ENCODE measurements at regions not wholly inside any gene's neighbourhood (a gene's known extent, or its start where the extent isn't known, plus 50 kb on each side); places are given as distances from the start of the nearest gene placed in this dataset.
"Not testable (repeated sequence)": the region's sequence is repeated elsewhere in the genome, so short reads cannot be mapped to it uniquely, and the experiment has no call there.

DNA sequence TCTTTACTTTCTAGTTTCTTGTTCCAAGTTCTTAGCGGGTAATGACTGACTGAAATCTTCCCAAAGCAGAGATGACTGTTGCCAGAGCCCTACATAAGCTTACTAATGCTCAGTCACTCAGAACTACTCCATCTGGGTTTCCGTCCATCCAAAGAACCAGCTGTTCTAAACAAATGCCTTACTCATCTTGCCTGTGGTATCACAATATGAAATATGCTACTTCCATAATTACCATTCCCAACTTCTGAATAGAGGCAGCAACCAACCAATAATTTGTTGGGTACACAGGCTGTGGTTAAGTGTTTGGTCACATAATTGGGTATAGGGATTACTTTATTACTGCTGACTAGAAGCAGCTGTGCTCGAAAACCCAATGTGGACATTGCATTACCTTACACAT, 930.2 kb upstream of the DIAPH2 start:
- no peaks in the 10 kb centered on the region for H3K9me3 ChIP-seq
- TF ChIP-seq POLR2A (IDR thresholded peaks at IDR 0.05) = no peak
- TF ChIP-seq, protein P1, sequence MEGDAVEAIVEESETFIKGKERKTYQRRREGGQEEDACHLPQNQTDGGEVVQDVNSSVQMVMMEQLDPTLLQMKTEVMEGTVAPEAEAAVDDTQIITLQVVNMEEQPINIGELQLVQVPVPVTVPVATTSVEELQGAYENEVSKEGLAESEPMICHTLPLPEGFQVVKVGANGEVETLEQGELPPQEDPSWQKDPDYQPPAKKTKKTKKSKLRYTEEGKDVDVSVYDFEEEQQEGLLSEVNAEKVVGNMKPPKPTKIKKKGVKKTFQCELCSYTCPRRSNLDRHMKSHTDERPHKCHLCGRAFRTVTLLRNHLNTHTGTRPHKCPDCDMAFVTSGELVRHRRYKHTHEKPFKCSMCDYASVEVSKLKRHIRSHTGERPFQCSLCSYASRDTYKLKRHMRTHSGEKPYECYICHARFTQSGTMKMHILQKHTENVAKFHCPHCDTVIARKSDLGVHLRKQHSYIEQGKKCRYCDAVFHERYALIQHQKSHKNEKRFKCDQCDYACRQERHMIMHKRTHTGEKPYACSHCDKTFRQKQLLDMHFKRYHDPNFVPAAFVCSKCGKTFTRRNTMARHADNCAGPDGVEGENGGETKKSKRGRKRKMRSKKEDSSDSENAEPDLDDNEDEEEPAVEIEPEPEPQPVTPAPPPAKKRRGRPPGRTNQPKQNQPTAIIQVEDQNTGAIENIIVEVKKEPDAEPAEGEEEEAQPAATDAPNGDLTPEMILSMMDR (IDR thresholded peaks at IDR 0.05 in 4 of 5, conservative IDR thresholded peaks at IDR 0.05 in 1 of 5) = no peak
- no peaks in the 10 kb centered on the region for H3K36me3 ChIP-seq
- no peak overlapping the region for H3K27ac ChIP-seq
- DNase-seq (no peak), ATAC-seq (no peak)
- no peaks in the 10 kb centered on the region for H3K4me1 ChIP-seq
- in situ Hi-C loops (cut with MboI; ENCODE audit: low sequenced_read_pairs in 4 of 4) = no loop called here
- H3K27me3 ChIP-seq = no peaks in the 10 kb centered on the region
- intact Hi-C loops (cut with DNase I; ENCODE audit: low total_unique reads) = no loop called here
- no peak overlapping the region for H3K4me3 ChIP-seq

DNA sequence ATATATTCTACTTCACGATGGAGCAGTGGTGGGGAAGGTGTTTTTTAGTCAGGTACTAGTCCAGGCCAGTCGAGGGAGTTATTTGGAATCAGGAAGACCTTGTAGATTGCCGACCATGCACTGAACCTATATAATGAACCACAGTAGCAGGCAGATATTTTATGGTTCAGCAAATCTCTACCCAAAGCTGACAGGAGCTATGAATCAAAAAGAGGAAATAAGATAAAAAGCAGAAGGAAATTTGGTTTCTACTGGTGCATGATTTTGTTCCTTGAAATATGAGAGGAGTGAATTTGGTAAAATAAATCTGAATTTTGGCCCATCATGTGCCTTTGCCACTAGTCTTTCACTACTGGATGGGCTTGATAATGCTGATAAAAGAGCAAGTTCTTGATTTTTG, 924.3 kb upstream of the DIAPH2 start:
- Histone ChIP-seq H3K4me1 (no peaks in the 10 kb centered on the region), H3K4me3 (no peak overlapping the region), H3K27ac (no peak overlapping the region), H3K9me3 (no peaks in the 10 kb centered on the region), H3K36me3 (no peaks in the 10 kb centered on the region), H3K27me3 (no peaks in the 10 kb centered on the region)
- in situ Hi-C loops (cut with MboI; ENCODE audit: low sequenced_read_pairs in 4 of 4) (no loop called here), intact Hi-C loops (cut with DNase I; ENCODE audit: low total_unique reads) (no loop called here)
- ATAC-seq = no peak
- no peak for DNase-seq
- no peak for TF ChIP-seq POLR2A (IDR thresholded peaks at IDR 0.05)
- TF ChIP-seq, protein P1 (IDR thresholded peaks at IDR 0.05 in 4 of 5, conservative IDR thresholded peaks at IDR 0.05 in 1 of 5) = no peak

DNA sequence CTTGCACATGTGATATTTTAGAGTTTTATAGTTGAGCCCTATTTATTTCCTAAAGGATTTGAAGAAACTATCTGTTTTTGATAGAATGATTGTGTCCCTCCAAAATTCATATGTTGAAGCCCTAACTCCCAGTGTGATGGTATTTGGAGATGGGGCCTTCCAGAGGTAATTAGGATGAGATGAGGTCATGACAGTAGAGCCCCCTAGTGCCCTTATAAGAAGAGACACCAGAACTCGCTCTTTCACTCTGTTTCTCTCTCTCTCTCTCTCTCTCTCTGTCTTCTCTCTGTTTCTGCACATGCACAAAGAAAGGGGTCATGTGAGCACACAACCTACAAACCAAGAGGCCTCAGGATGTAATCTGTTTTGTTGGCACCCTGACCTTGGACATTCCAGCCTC, 921.9 kb upstream of the DIAPH2 start:
- Histone ChIP-seq H3K9me3 (no peaks in the 10 kb centered on the region), H3K4me1 (no peaks in the 10 kb centered on the region), H3K36me3 (no peaks in the 10 kb centered on the region), H3K4me3 (no peak overlapping the region), H3K27me3 (no peaks in the 10 kb centered on the region), H3K27ac (no peak overlapping the region)
- ATAC-seq = no peak
- in situ Hi-C loops (cut with MboI; ENCODE audit: low sequenced_read_pairs in 4 of 4) = no loop called here
- DNase-seq = no peak
- intact Hi-C loops (cut with DNase I; ENCODE audit: low total_unique reads) = no loop called here
- TF ChIP-seq, protein P1 (IDR thresholded peaks at IDR 0.05 in 4 of 5, conservative IDR thresholded peaks at IDR 0.05 in 1 of 5) = no peak
- no peak for TF ChIP-seq POLR2A (IDR thresholded peaks at IDR 0.05)

DNA sequence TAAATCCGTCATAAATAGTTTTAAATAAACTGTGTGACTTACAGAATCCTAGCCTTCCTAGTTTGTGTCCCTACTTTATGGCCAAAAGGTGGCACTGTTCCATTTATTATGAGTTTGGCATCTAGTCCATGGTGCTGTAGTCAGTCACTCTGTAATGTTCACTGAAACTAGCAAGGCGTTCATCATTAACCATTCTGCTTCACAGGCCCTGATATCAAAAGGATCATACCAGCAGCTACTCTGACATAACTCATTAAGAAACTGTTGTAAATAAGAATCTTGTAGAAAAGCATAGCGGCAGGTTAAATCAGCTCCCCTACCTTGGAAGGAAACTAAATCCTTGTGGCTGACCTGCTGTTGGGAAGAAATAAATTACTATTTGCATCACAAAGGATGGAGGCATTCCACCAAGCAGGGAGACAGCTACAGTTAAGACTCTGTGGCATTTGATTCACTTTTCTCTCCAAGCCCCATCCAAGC, 919.6 kb upstream of the DIAPH2 start:
- in situ Hi-C loops (cut with MboI; ENCODE audit: low sequenced_read_pairs in 4 of 4) = no loop called here
- TF ChIP-seq POLR2A (IDR thresholded peaks at IDR 0.05) = no peak
- TF ChIP-seq, protein P1 (IDR thresholded peaks at IDR 0.05 in 4 of 5, conservative IDR thresholded peaks at IDR 0.05 in 1 of 5) = peak in 1 of 5 experiments; percentile 40
- ATAC-seq (no peak), DNase-seq (no peak)
- H3K4me1 ChIP-seq = no peaks in the 10 kb centered on the region
- no peaks in the 10 kb centered on the region for H3K9me3 ChIP-seq
- intact Hi-C loops (cut with DNase I; ENCODE audit: low total_unique reads) = no loop called here
- no peaks in the 10 kb centered on the region for H3K36me3 ChIP-seq
- H3K27me3 ChIP-seq = no peaks in the 10 kb centered on the region
- H3K4me3 ChIP-seq = no peak overlapping the region
- H3K27ac ChIP-seq = no peak overlapping the region

DNA sequence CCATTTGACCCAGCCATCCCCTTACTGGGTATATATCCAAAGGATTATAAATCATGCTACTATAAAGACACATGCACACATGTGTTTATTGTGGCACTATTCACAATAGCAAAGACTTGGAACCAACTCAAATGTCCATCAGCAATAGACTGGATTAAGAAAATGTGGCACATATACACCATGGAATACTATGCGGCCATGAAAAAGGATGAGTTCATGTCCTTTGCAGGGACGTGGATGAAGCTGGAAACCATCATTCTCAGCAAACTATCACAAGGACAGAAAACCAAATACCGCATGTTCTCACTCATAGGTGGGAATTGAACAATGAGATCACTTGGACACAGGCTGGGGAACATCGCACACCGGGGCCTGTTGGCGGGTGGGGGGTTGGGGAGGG, 913.4 kb upstream of the DIAPH2 start:
- in situ Hi-C loops (cut with MboI; ENCODE audit: low sequenced_read_pairs in 4 of 4); H3K9me3 ChIP-seq; H3K27me3 ChIP-seq; H3K4me1 ChIP-seq; H3K4me3 ChIP-seq; DNase-seq; H3K36me3 ChIP-seq; H3K27ac ChIP-seq; ATAC-seq; intact Hi-C loops (cut with DNase I; ENCODE audit: low total_unique reads): not testable (repeated sequence)
